GM12878 (cell line): ENCODE measurements at regions not wholly inside any gene's neighbourhood (a gene's known extent, or its start where the extent isn't known, plus 50 kb on each side); places are given as distances from the start of the nearest gene placed in this dataset.

ENCODE experiments used
- CREB1 ChIP-seq: IDR thresholded peaks from 2 replicates; pipeline ENCODE4 v1.6.1; 2012; ENCODE audit warnings: low read depth, mild to moderate bottlenecking, inconsistent platforms
- E2F4 ChIP-seq: IDR thresholded peaks from 2 replicates; pipeline ENCODE4 v1.6.1; 2012; ENCODE audit warnings: low read depth, low read length, improper control_type of control experiment
- EP300 ChIP-seq, 2 experiments: fragments of 150-350 bp in 1 of 2; IDR thresholded peaks; 2 replicates each; pipeline ENCODE4 v1.6.1; 2011 to 2012; ENCODE audit warnings: low read depth in 2 of 2, low read length in 2 of 2, borderline replicate concordance in 1 of 2, improper control_type of control experiment in 1 of 2, inconsistent platforms in 1 of 2; ENCODE audit not compliant: control insufficient read depth in 1 of 2
- PML ChIP-seq: IDR thresholded peaks from 2 replicates; pipeline ENCODE4 v1.6.1; 2012; ENCODE audit warnings: low read length, inconsistent platforms
- POLR2A ChIP-seq: IDR thresholded peaks from 2 replicates; pipeline ENCODE4 v1.6.1; 2011; ENCODE audit warnings: low read depth, mild to moderate bottlenecking, low read length
- POLR2AphosphoS5 ChIP-seq: IDR thresholded peaks from 2 replicates; pipeline ENCODE4 v1.6.1; 2011; ENCODE audit warnings: mild to moderate bottlenecking, low read length, inconsistent platforms
- SMARCA5 ChIP-seq: fragments of 450-650 bp; IDR thresholded peaks from 2 replicates; pipeline ENCODE4 v1.6.1; 2017; ENCODE audit warnings: mild to moderate bottlenecking
- TCF3 ChIP-seq: IDR thresholded peaks from 2 replicates; pipeline ENCODE4 v1.6.1; 2012; ENCODE audit warnings: low read depth, mild to moderate bottlenecking, low read length, borderline replicate concordance; ENCODE audit not compliant: insufficient read depth
- USF2 ChIP-seq: IDR thresholded peaks from 2 replicates; pipeline ENCODE4 v1.6.1; 2011; ENCODE audit warnings: low read depth, low read length, improper control_type of control experiment, borderline replicate concordance
- TF ChIP-seq, protein P1 (sequence below), 3 experiments: IDR thresholded peaks in 2 of 3; conservative IDR thresholded peaks in 1 of 3; 2 replicates each; pipeline ENCODE4 v1.5.1; 2011; ENCODE audit warnings: low read depth in 3 of 3, low read length in 3 of 3, mild to moderate bottlenecking in 3 of 3, control low read depth in 2 of 3, moderate library complexity in 2 of 3, inconsistent platforms in 1 of 3, mixed read lengths in 1 of 3; ENCODE audit not compliant: control insufficient read depth in 2 of 3, insufficient read depth in 1 of 3; ENCODE audit errors: extremely low read depth in 1 of 3

DNA sequence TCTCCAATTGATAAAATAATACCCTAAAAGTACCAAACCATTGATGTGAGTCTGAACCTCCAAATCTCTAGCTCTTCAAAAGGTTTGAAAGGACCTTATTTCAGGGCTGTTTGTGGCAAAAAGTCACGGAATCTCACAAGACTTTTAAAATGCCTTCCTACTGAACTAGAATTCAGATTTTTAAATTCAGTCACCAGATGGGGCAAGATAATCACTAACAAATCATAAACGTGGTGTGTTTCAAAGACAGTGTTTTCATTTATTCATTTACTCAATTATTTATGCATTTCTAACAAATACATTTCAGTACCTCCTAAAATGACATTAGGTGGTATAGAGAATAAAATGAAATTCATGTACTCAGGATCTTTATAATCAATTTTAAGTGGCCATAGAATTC is 68.2 kb upstream of the SMC2 start:
- no peak for TF ChIP-seq CREB1
- TF ChIP-seq EP300 (IDR thresholded peaks at IDR 0.05; ENCODE audit: borderline replicate concordance in 1 of 2, control insufficient read depth in 1 of 2, low read depth in 2 of 2, low read length in 2 of 2), result no peak
- no peak for TF ChIP-seq PML
- TF ChIP-seq, protein P1, sequence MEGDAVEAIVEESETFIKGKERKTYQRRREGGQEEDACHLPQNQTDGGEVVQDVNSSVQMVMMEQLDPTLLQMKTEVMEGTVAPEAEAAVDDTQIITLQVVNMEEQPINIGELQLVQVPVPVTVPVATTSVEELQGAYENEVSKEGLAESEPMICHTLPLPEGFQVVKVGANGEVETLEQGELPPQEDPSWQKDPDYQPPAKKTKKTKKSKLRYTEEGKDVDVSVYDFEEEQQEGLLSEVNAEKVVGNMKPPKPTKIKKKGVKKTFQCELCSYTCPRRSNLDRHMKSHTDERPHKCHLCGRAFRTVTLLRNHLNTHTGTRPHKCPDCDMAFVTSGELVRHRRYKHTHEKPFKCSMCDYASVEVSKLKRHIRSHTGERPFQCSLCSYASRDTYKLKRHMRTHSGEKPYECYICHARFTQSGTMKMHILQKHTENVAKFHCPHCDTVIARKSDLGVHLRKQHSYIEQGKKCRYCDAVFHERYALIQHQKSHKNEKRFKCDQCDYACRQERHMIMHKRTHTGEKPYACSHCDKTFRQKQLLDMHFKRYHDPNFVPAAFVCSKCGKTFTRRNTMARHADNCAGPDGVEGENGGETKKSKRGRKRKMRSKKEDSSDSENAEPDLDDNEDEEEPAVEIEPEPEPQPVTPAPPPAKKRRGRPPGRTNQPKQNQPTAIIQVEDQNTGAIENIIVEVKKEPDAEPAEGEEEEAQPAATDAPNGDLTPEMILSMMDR (IDR thresholded peaks at IDR 0.05 in 2 of 3, conservative IDR thresholded peaks at IDR 0.05 in 1 of 3; ENCODE audit: control insufficient read depth in 2 of 3, extremely low read depth in 1 of 3, insufficient read depth in 1 of 3, low read depth in 3 of 3, low read length in 3 of 3), result no peak; a peak in 1 of 6 replicates
- TF ChIP-seq E2F4, result no peak
- TF ChIP-seq POLR2AphosphoS5, result no peak
- no peak for TF ChIP-seq USF2
- no peak for TF ChIP-seq SMARCA5
- no peak for TF ChIP-seq POLR2A
- no peak for TF ChIP-seq TCF3
